PC-9 (cell line): ENCODE measurements at regions not wholly inside any gene's neighbourhood (a gene's known extent, or its start where the extent isn't known, plus 50 kb on each side); places are given as distances from the start of the nearest gene placed in this dataset.
"Not testable (repeated sequence)": the region's sequence is repeated elsewhere in the genome, so short reads cannot be mapped to it uniquely, and the experiment has no call there.

Experiments used
- BruUV-seq: library from RNA; stranded (reverse); fragments of 400-500 nt; replicated peaks from 2 replicates; lab custom pipeline; 2021; lab: Mats Ljungman, UMichigan
- CTCF ChIA-PET: fragments of 300-600 bp; sonication (Branson Sonifier 250); formaldehyde crosslinking; loops from one replicate; lab custom pipeline; 2022; ENCODE audit warnings: antibody characterized with exemption; lab: Charles Lee
- POLR2A ChIA-PET: fragments of 300-600 bp; sonication (Branson Sonifier 250); formaldehyde crosslinking; loops from one replicate; lab custom pipeline; 2022; ENCODE audit warnings: antibody characterized with exemption; ENCODE audit not compliant: unreplicated experiment; lab: Charles Lee
- DNase-seq, 2 experiments: peaks; one replicate each; pipeline versions ENCODE4 v3.0.0 to v3.0.0-alpha.2; 2015 to 2022; ENCODE audit warnings: mixed read lengths in 1 of 2
- H2AFZ ChIP-seq: fragments of 200-600 bp; sonication (generic); 2 replicates; pipeline ENCODE4 v1.8.1; 2017; ENCODE audit warnings: antibody characterized with exemption
- H3F3A ChIP-seq: fragments of 200-600 bp; sonication (generic); 2 replicates; pipeline ENCODE4 v1.8.1; 2017; ENCODE audit warnings: antibody characterized with exemption, mild to moderate bottlenecking, low read depth; ENCODE audit not compliant: insufficient read depth
- H3K27ac ChIP-seq: fragments of 200-600 bp; sonication (generic); 2 replicates; pipeline ENCODE4 v1.6.1; 2016; ENCODE audit warnings: mixed run types
- H3K27me3 ChIP-seq: fragments of 200-600 bp; sonication (generic); 2 replicates; pipeline ENCODE4 v1.6.1; 2016; ENCODE audit warnings: low read depth, mixed run types; ENCODE audit not compliant: insufficient read depth
- H3K36me3 ChIP-seq: fragments of 200-600 bp; sonication (generic); 2 replicates; pipeline ENCODE4 v1.6.1; 2016; ENCODE audit warnings: low read depth, mixed run types
- H3K4me1 ChIP-seq: fragments of 200-600 bp; sonication (generic); replicated peaks from 2 replicates; pipeline ENCODE4 v1.6.1; 2016; ENCODE audit warnings: mixed run types; ENCODE audit not compliant: insufficient read depth
- H3K4me2 ChIP-seq: fragments of 200-600 bp; sonication (generic); 2 replicates; pipeline ENCODE4 v1.6.1; 2017; ENCODE audit warnings: mixed run types
- H3K4me3 ChIP-seq: fragments of 200-600 bp; sonication (generic); 2 replicates; pipeline ENCODE4 v1.6.1; 2016; ENCODE audit warnings: mixed run types
- H3K79me2 ChIP-seq: fragments of 200-600 bp; sonication (generic); 2 replicates; pipeline ENCODE4 v1.6.1; 2017; ENCODE audit warnings: low read depth, mixed run types
- H3K9me2 ChIP-seq: fragments of 200-600 bp; sonication (generic); 2 replicates; pipeline ENCODE4 v1.8.1; 2017; ENCODE audit warnings: mild to moderate bottlenecking; ENCODE audit not compliant: insufficient read depth
- H3K9me3 ChIP-seq: fragments of 200-600 bp; sonication (generic); 2 replicates; pipeline ENCODE4 v1.8.1; 2016; ENCODE audit warnings: low read depth; ENCODE audit not compliant: insufficient read depth
- H4K20me1 ChIP-seq: fragments of 200-600 bp; sonication (generic); 2 replicates; pipeline ENCODE4 v1.8.1; 2017; ENCODE audit not compliant: insufficient read depth
- EZH2 ChIP-seq: fragments of 200-600 bp; sonication (generic); IDR thresholded peaks from 2 replicates; pipeline ENCODE4 v1.8.0; 2017; ENCODE audit warnings: antibody characterized with exemption, low read depth
- intact Hi-C: fragments of 100-400 bp; cut with micrococcal nuclease; formaldehyde crosslinking; loops from one replicate; pipeline ENCODE4 v1.10.0; 2022; ENCODE audit not compliant: unreplicated experiment
- TF ChIP-seq, protein P1 (sequence below): fragments of 200-600 bp; sonication (generic); conservative IDR thresholded peaks from 2 replicates; pipeline ENCODE4 v1.6.1; 2017; ENCODE audit warnings: mixed run types, antibody characterized with exemption, mild to moderate bottlenecking, moderate library complexity

DNA sequence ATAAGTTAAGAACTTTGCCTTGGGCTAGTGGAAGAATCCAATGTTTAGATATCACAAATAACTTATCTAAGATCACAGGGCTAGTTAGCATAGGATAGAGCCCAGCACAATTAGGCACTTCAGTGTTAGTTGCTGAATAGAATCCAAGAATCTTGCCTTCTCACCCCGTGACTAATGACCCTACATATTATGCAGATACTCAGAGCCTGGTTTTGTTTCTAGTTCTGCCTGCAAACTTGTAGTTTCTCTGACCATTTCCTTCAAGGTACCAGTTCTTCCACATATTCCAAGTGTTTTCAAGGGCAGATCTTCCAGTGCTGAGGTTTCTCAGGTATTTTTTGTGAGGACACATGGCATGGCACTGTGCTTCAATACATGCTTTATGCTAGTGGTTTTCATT, 239.3 kb downstream of the KCNK2 start:
- CTCF ChIA-PET, result no interaction called here
- H2AFZ ChIP-seq, result peak overlapping the region; percentile 50; the same call in 1 of the 2 replicates
- intact Hi-C loops, result no loop called here
- H3K79me2 ChIP-seq, result no peaks in the 10 kb centered on the region
- 0 out of 2 replicates have a peak, but pooled peaks cover 5% of the 10 kb centered on the region for H3K9me3 ChIP-seq
- no peaks in the 10 kb centered on the region for H3K27me3 ChIP-seq
- H3K9me2 ChIP-seq, result no peaks in the 10 kb centered on the region
- TF ChIP-seq EZH2, result no peak
- TF ChIP-seq, protein P1, sequence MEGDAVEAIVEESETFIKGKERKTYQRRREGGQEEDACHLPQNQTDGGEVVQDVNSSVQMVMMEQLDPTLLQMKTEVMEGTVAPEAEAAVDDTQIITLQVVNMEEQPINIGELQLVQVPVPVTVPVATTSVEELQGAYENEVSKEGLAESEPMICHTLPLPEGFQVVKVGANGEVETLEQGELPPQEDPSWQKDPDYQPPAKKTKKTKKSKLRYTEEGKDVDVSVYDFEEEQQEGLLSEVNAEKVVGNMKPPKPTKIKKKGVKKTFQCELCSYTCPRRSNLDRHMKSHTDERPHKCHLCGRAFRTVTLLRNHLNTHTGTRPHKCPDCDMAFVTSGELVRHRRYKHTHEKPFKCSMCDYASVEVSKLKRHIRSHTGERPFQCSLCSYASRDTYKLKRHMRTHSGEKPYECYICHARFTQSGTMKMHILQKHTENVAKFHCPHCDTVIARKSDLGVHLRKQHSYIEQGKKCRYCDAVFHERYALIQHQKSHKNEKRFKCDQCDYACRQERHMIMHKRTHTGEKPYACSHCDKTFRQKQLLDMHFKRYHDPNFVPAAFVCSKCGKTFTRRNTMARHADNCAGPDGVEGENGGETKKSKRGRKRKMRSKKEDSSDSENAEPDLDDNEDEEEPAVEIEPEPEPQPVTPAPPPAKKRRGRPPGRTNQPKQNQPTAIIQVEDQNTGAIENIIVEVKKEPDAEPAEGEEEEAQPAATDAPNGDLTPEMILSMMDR, result no peak
- no peaks in the 10 kb centered on the region for H3F3A ChIP-seq
- no peaks in the 10 kb centered on the region for H4K20me1 ChIP-seq
- H3K4me3 ChIP-seq, result no peak overlapping the region
- no peaks in the 10 kb centered on the region for H3K36me3 ChIP-seq
- no peak overlapping the region for H3K4me2 ChIP-seq
- no peak for DNase-seq
- H3K4me1 ChIP-seq, result no peaks in the 10 kb centered on the region
- POLR2A ChIA-PET, result no interaction called here
- no TSS peak for BruUV-seq
- no peak overlapping the region for H3K27ac ChIP-seq

DNA sequence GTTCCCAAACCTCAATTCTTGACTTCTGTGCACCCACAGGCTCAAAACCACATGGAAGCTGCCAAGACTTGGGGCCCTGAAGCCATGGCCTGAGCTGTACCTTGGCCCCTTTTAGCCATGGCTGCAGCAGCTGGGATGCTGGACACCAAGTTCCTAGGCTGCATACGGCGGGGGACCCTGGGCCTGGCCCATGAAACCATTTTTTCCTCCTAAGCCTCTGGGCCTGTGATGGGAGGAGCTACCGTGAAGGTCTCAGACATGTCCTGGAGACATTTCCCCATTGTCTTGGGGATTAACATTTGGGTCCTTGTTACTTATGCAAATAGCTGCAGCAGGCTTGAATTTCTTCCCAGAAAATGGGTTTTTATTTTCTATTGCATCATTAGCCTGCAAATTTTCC, 241.5 kb downstream of the KCNK2 start:
- H3K27ac ChIP-seq, H3K4me3 ChIP-seq, H2AFZ ChIP-seq, H3K9me2 ChIP-seq, H3K4me1 ChIP-seq, H3F3A ChIP-seq, H3K4me2 ChIP-seq, BruUV-seq, H3K36me3 ChIP-seq, POLR2A ChIA-PET, CTCF ChIA-PET, H3K79me2 ChIP-seq, H3K27me3 ChIP-seq, H4K20me1 ChIP-seq, DNase-seq, H3K9me3 ChIP-seq, intact Hi-C loops: not testable (repeated sequence)

DNA sequence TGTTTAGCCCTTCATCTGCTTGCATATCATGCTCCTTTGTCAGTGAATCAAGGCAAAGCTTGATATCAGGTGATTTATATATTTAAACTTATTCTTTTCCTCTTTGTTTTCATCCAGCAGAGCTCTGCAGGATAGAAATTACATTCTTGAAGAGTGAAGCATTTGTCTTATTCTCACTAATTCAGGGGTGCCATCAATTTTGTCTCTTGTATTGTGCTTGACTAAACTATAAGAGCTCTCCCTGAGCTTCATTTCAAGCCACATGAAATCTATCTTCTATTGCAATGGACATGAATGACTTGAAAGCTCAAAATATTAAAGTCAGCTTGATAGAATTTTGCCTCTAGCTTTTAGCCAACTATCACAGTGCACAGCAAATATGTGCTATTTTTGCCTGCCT, 236.7 kb upstream of the KCTD3 start:
- no peaks in the 10 kb centered on the region for H3K36me3 ChIP-seq
- no peak overlapping the region for H3K27ac ChIP-seq
- TF ChIP-seq, protein P1, result no peak
- no peak for TF ChIP-seq EZH2
- H3K4me2 ChIP-seq, result no peak overlapping the region
- CTCF ChIA-PET, result no interaction called here
- no peaks in the 10 kb centered on the region for H3K79me2 ChIP-seq
- intact Hi-C loops, result no loop called here
- H3K9me3 ChIP-seq, result no peaks in the 10 kb centered on the region
- H3F3A ChIP-seq, result no peaks in the 10 kb centered on the region
- BruUV-seq, result no TSS peak
- no peak overlapping the region for H3K4me3 ChIP-seq
- no peak overlapping the region for H2AFZ ChIP-seq
- no peaks in the 10 kb centered on the region for H4K20me1 ChIP-seq
- POLR2A ChIA-PET, result no interaction called here
- no peaks in the 10 kb centered on the region for H3K9me2 ChIP-seq
- no peak for DNase-seq
- H3K27me3 ChIP-seq, result no peaks in the 10 kb centered on the region
- no peaks in the 10 kb centered on the region for H3K4me1 ChIP-seq

DNA sequence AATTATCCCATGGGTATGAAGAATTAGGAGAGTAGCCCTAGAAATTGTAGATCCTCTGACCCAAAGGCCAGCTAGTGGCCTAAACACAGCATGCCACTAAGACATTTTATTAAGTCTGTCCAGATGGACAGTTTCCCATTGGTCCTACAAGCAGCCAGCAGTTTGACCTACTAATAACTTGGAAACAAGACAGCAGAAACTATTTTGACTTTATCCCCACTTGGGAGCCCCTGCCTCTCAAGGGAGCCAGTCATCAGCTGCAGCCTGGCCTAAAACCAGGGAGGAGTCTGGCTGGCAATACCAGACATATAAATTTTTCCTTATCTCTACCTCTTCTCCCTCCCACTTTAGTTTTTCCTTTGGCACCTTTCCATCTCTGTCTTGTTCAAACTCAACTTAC, 222.6 kb upstream of the KCTD3 start:
- ChIA-PET POLR2A (no interaction called here), CTCF (no interaction called here)
- Histone ChIP-seq H3K79me2 (no peaks in the 10 kb centered on the region), H2AFZ (no peak overlapping the region), H3K36me3 (no peaks in the 10 kb centered on the region), H3K9me3 (no peaks in the 10 kb centered on the region), H4K20me1 (no peaks in the 10 kb centered on the region), H3K4me2 (no peak overlapping the region), H3K4me1 (no peaks in the 10 kb centered on the region), H3K4me3 (no peak overlapping the region), H3F3A (no peaks in the 10 kb centered on the region), H3K27ac (no peak overlapping the region), H3K9me2 (peaks cover 9% of the 10 kb centered on the region; the same call in 1 of the 2 replicates), H3K27me3 (no peaks in the 10 kb centered on the region)
- no TSS peak for BruUV-seq
- intact Hi-C loops, result no loop called here
- TF ChIP-seq, protein P1, result no peak
- TF ChIP-seq EZH2, result no peak
- no peak for DNase-seq
